ENCODE measurements at regions not wholly inside any gene's neighbourhood (a gene's known extent, or its start where the extent isn't known, plus 50 kb on each side); places are given as distances from the start of the nearest gene placed in this dataset.

DNA sequence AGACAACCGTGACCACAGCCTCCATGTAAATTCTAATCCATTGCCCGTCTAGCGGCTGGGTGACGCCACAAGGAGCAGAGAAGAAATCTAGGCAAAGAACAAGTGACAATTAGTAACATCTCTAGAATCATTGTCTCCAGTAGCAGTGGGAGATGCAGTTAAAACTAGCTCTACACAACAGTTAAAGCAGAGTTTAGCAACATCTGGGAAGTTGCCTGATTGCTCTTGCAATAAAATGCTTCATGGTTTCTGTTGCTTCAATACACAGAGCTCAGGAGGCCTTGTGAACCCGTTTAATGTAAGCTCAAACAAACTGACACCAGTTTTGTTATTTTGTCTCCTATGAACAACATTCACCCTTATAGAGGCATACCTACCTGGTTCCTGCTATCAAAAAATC lies 369.8 kb upstream of the PDE4D start:
- intact Hi-C loops (cut with micrococcal nuclease) = no loop called here
- DNase-seq (ENCODE audit: low spot score) = no peak
- Mint-ChIP-seq H3K27ac (no peak overlapping the region), H3K27me3 (ENCODE audit: low read depth) (no peaks in the 10 kb centered on the region), H3K36me3 (ENCODE audit: low read depth) (no peaks in the 10 kb centered on the region), H3K9me3 (no peaks in the 10 kb centered on the region), H3K4me3 (ENCODE audit: low read depth) (no peak overlapping the region), H3K4me1 (ENCODE audit: low read depth) (no peaks in the 10 kb centered on the region)

DNA sequence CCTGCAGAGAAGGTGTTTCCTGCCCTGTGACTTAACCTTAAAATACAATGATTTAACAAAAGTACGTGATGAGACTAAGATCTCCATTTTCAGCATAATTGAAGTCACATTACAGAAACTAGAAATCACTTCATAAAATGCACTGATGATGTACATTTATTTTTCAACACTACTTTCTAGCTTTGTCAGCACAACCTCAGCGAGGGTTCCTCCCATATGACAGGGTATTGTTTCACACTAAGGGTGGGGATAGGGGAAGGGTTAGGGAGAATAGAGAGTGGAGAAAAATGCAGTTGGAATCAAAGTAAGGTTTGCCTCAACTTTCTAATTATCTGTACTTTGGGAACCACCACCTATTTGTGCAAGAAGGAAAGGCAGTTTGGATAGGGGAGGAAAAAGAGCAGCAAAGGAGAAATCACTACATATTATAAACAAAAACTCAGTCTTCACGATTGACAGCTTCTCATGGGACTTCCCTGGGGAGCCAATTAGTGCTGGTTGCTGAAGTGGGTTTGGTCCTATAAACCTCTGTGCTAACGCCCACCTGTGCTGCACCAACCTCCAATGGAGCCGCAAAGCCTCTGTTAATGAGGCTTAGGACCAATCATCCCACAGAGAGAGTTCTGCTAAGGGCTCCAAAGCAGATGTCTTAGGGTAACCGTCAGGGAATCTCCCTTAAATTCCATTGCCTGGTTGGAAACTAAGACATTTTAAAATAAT lies 369.2 kb upstream of the PDE4D start:
- DNase-seq (ENCODE audit: low spot score) = no peak
- H3K4me1 Mint-ChIP-seq (ENCODE audit: low read depth) = no peaks in the 10 kb centered on the region
- H3K4me3 Mint-ChIP-seq (ENCODE audit: low read depth) = no peak overlapping the region
- intact Hi-C loops (cut with micrococcal nuclease) = no loop called here
- no peaks in the 10 kb centered on the region for H3K27me3 Mint-ChIP-seq (ENCODE audit: low read depth)
- no peak overlapping the region for H3K27ac Mint-ChIP-seq
- H3K36me3 Mint-ChIP-seq (ENCODE audit: low read depth) = no peaks in the 10 kb centered on the region
- no peaks in the 10 kb centered on the region for H3K9me3 Mint-ChIP-seq

DNA sequence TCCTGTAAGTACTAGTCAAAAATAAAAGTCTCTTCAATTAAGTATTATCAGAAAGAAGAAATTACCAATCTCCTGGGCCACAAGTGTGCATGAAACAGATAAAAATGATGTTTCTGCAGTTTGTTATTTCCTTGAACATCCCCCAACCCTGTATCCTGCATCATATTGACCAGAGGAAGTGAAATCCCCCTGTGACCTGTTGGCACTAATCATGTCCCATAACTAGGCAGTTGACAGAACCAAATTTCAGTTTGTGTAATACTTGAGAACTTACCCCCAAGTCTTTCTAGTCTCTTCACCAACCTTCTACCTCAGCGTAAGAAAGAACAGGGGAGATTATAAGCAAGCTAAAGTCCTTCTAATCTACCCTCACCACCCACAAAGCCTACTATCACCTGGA lies 368.2 kb upstream of the PDE4D start:
- no peak overlapping the region for H3K4me3 Mint-ChIP-seq (ENCODE audit: low read depth)
- no peaks in the 10 kb centered on the region for H3K9me3 Mint-ChIP-seq
- DNase-seq (ENCODE audit: low spot score) = no peak
- intact Hi-C loops (cut with micrococcal nuclease) = no loop called here
- no peak overlapping the region for H3K27ac Mint-ChIP-seq
- no peaks in the 10 kb centered on the region for H3K27me3 Mint-ChIP-seq (ENCODE audit: low read depth)
- no peaks in the 10 kb centered on the region for H3K36me3 Mint-ChIP-seq (ENCODE audit: low read depth)
- H3K4me1 Mint-ChIP-seq (ENCODE audit: low read depth) = no peaks in the 10 kb centered on the region

DNA sequence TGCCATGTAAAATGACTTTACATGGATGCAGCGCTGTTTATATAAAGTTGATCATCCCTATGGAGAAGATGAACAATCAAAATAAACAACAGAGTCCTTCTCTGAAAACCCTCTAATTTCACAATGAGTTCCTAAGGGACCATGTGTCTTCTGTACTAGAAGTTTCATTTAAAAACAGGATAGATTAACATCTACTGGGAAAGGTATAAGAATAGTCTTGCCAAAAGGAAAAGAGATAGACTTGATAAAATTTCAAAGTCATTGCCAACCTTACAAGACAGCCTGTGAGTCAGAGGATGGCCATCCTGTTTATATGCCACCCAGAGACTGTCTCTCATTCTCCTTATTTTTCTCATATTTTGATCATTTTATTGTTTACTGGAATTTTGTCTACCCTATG lies 367.1 kb upstream of the PDE4D start:
- no peaks in the 10 kb centered on the region for H3K27me3 Mint-ChIP-seq (ENCODE audit: low read depth)
- no peaks in the 10 kb centered on the region for H3K9me3 Mint-ChIP-seq
- DNase-seq (ENCODE audit: low spot score) = no peak
- no peak overlapping the region for H3K4me3 Mint-ChIP-seq (ENCODE audit: low read depth)
- no peak overlapping the region for H3K27ac Mint-ChIP-seq
- intact Hi-C loops (cut with micrococcal nuclease) = no loop called here
- no peaks in the 10 kb centered on the region for H3K36me3 Mint-ChIP-seq (ENCODE audit: low read depth)
- no peaks in the 10 kb centered on the region for H3K4me1 Mint-ChIP-seq (ENCODE audit: low read depth)

DNA sequence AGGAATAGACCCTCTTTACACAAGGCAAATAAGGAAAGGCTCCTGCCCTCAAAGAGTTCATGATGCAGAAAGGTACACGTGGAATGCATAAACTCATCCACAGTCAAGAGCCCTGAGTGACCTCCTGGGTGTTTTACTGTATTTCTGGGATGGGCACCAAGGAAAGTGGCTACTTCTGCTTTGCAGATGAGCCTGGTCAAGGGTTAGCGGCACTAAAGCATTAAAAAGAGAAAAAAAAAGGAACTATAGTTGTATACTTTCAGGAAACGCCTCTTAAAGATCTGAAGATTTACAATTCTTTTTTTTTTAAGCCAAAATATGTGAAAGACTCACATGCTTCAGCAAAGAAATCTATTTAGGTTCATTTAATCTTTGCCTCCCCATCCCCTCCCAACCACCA lies 366.2 kb upstream of the PDE4D start:
- H3K4me1 Mint-ChIP-seq (ENCODE audit: low read depth) = no peaks in the 10 kb centered on the region
- no peak overlapping the region for H3K27ac Mint-ChIP-seq
- no peak for DNase-seq (ENCODE audit: low spot score)
- no peak overlapping the region for H3K4me3 Mint-ChIP-seq (ENCODE audit: low read depth)
- H3K36me3 Mint-ChIP-seq (ENCODE audit: low read depth) = no peaks in the 10 kb centered on the region
- intact Hi-C loops (cut with micrococcal nuclease) = no loop called here
- no peaks in the 10 kb centered on the region for H3K27me3 Mint-ChIP-seq (ENCODE audit: low read depth)
- H3K9me3 Mint-ChIP-seq = no peaks in the 10 kb centered on the region

DNA sequence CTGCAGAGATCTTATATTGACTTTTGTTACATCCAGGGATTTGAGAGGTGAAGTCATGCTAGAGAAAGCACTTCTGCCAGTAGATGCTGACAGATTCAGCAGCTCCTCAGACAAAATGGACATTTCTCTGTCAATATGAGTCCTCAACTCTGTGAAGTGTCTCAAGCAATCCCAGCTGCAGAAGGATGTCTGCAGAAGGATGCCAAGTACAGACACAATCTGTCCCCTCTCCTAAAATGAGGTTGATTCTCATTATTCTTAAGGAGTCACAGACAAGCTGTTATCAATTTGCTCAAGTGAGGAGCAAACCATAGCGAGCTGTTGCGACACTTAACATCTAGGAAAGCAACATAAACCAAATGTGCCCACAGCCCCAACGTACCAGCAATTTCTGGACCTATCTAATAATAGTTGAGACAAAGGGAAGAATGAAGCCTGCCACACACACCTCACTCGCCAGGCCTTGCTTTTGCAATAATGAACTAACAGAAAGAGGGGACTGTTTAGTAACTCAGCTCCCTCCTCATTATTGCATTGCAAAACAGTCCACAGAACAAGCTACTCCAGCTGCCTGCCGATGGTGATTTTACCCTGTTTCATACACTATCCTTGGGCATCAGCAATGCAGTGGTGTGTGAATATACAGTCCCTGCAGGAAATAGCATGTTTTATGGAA lies 364.2 kb upstream of the PDE4D start:
- H3K4me1 Mint-ChIP-seq (ENCODE audit: low read depth) = no peaks in the 10 kb centered on the region
- no peak overlapping the region for H3K4me3 Mint-ChIP-seq (ENCODE audit: low read depth)
- no peaks in the 10 kb centered on the region for H3K27me3 Mint-ChIP-seq (ENCODE audit: low read depth)
- H3K27ac Mint-ChIP-seq = no peak overlapping the region
- intact Hi-C loops (cut with micrococcal nuclease) = no loop called here
- DNase-seq (ENCODE audit: low spot score) = no peak
- no peaks in the 10 kb centered on the region for H3K9me3 Mint-ChIP-seq
- no peaks in the 10 kb centered on the region for H3K36me3 Mint-ChIP-seq (ENCODE audit: low read depth)

DNA sequence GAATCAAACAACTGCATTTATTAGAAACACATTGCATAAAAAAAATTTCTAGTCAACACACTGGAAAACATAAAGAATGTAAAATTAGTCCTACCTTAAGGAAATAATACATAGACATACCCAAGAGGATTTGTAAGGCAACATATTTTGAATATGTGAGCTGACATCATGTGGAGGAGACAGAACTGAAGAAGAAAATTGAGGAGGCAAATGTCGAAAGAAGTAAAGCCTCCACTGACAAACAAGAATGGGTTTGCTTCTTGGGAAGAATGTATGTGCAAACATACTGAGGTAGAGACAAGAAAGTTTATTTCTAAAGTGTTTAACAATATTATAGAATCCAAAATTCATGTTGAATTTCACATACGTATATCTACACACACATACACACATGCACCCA lies 363.0 kb upstream of the PDE4D start:
- H3K4me1 Mint-ChIP-seq (ENCODE audit: low read depth) = no peaks in the 10 kb centered on the region
- H3K27me3 Mint-ChIP-seq (ENCODE audit: low read depth) = no peaks in the 10 kb centered on the region
- intact Hi-C loops (cut with micrococcal nuclease) = no loop called here
- no peak for DNase-seq (ENCODE audit: low spot score)
- no peak overlapping the region for H3K4me3 Mint-ChIP-seq (ENCODE audit: low read depth)
- H3K36me3 Mint-ChIP-seq (ENCODE audit: low read depth) = no peaks in the 10 kb centered on the region
- no peaks in the 10 kb centered on the region for H3K9me3 Mint-ChIP-seq
- no peak overlapping the region for H3K27ac Mint-ChIP-seq

DNA sequence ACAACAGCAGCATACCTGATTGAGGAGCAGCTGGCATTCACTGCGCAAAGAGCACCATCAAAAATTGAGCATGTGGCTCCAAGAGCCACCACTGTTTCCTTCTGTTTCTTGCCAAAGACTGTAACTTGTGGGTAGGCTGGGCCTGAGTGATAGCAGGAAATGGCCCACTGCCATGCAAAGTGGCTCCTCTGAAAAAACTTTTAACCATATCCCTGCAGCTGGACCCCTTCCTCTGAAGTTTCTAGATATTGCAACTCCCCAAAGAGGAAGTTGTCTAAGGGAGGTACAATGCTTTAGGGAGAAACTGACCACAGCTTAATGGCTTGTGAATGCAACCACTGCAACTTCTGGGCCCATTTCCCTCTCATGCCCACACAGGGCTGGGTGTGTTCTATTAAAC lies 355.4 kb upstream of the PDE4D start:
- H3K4me3 Mint-ChIP-seq (ENCODE audit: low read depth) = no peak overlapping the region
- H3K27ac Mint-ChIP-seq = no peak overlapping the region
- DNase-seq (ENCODE audit: low spot score) = no peak
- intact Hi-C loops (cut with micrococcal nuclease) = no loop called here
- no peaks in the 10 kb centered on the region for H3K4me1 Mint-ChIP-seq (ENCODE audit: low read depth)
- no peaks in the 10 kb centered on the region for H3K9me3 Mint-ChIP-seq
- no peaks in the 10 kb centered on the region for H3K27me3 Mint-ChIP-seq (ENCODE audit: low read depth)
- H3K36me3 Mint-ChIP-seq (ENCODE audit: low read depth) = no peaks in the 10 kb centered on the region

DNA sequence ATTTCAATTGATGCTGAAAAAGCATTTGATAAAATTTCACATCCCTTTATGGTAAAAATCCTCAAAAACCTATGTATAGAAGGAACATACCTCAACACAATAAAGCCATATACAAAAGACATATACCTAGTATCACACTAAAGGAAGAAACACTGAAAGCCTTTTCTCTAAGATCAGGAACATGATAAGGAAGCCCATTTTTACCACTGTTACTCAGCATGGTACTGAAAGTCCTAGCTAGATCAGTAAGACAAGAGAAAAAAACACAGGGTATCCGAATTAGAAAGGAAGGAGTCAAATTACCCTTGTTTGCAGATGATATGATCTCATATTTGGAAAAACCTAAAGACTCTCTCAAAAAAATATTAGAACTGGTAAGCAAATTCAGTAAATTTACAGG lies 350.2 kb upstream of the PDE4D start:
- peaks cover 12% of the 10 kb centered on the region for H3K9me3 Mint-ChIP-seq
- H3K4me1 Mint-ChIP-seq (ENCODE audit: low read depth) = no peaks in the 10 kb centered on the region
- intact Hi-C loops (cut with micrococcal nuclease) = no loop called here
- no peaks in the 10 kb centered on the region for H3K36me3 Mint-ChIP-seq (ENCODE audit: low read depth)
- no peak overlapping the region for H3K4me3 Mint-ChIP-seq (ENCODE audit: low read depth)
- no peak for DNase-seq (ENCODE audit: low spot score)
- H3K27me3 Mint-ChIP-seq (ENCODE audit: low read depth) = no peaks in the 10 kb centered on the region
- no peak overlapping the region for H3K27ac Mint-ChIP-seq

DNA sequence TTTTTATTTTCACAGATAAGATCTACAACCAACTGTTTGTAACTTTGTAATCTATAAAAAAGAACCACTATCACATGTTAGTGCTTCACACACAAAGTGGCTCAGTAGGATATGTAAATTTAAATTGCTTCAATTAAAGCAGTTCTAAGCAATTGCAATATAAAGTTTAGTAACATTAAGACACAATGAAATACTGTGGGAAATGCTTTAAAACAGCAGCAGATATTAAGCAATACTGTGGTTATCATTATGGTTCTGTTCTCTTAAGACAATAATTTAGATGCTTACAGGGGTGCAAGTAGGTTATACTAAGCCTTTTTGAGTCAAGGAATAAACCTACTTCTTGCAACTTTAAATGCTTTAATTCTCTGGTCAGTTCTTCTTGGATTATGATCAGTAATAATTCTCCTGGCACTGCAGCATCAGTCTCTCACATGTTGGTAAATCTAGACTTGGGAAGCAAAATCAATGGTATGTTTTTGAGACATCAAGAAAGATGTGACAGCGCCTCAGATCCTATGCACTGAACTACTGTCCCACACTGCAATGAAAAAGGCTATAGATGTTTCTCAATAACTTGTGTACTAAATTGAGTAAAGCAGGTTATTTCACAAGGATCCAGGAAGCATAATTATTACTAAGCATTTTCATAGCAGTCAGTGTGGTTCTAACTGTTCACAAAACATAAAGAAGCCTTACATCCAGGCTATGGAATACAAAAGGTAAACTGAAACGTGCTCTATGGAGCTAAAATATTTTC lies 338.7 kb upstream of the PDE4D start:
- H3K27me3 Mint-ChIP-seq (ENCODE audit: low read depth) = no peaks in the 10 kb centered on the region
- H3K4me1 Mint-ChIP-seq (ENCODE audit: low read depth) = no peaks in the 10 kb centered on the region
- H3K9me3 Mint-ChIP-seq = no peaks in the 10 kb centered on the region
- no peak overlapping the region for H3K27ac Mint-ChIP-seq
- DNase-seq (ENCODE audit: low spot score) = no peak
- H3K36me3 Mint-ChIP-seq (ENCODE audit: low read depth) = no peaks in the 10 kb centered on the region
- intact Hi-C loops (cut with micrococcal nuclease) = no loop called here
- H3K4me3 Mint-ChIP-seq (ENCODE audit: low read depth) = no peak overlapping the region

DNA sequence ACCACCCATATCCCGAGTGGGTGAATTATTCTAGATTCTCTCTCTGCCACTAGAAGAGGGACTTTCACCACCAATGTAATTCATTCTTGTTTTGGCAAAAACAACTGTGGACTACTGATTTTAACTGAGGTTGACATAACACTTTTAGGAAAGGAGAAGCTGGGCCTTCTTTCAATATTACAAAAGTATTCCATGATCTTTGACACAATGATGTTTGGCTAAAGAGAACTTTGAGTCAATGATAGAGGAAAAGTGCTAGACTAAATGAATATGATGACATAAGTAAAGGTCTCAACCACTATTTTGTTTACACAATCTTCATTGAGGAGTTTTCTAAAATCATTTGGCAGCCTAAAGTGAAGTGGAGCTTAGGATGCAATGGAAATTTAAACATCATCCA lies 336.9 kb upstream of the PDE4D start:
- intact Hi-C loops (cut with micrococcal nuclease) = no loop called here
- Mint-ChIP-seq H3K9me3 (no peaks in the 10 kb centered on the region), H3K4me1 (ENCODE audit: low read depth) (no peaks in the 10 kb centered on the region)

DNA sequence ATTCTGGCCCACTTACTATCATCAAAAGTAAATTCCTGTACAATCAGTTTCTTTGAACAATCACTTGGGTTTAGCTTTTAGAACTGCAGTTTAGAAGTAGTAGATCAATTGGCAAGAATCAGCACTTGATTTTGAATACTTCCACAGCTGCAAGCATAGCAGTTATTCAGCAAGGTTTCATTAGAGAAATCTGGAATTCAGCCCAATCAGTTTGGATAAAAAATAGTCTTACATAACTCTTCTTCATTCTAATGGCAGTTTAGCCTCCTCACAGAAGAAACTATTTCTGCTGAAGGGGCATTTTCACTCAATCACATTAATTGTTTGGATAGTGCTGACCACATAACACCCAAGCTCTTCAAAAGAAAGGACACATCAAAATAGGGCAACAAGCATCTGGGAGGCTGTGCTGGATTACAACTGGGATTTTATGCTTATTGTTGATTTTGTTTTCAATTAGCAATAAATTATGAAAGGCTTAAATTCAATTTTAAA lies 336.2 kb upstream of the PDE4D start:
- no peak overlapping the region for H3K27ac Mint-ChIP-seq
- intact Hi-C loops (cut with micrococcal nuclease) = no loop called here
- no peak overlapping the region for H3K4me3 Mint-ChIP-seq (ENCODE audit: low read depth)
- no peak for DNase-seq (ENCODE audit: low spot score)
- H3K4me1 Mint-ChIP-seq (ENCODE audit: low read depth) = no peaks in the 10 kb centered on the region
- H3K9me3 Mint-ChIP-seq = no peaks in the 10 kb centered on the region
- H3K36me3 Mint-ChIP-seq (ENCODE audit: low read depth) = no peaks in the 10 kb centered on the region
- no peaks in the 10 kb centered on the region for H3K27me3 Mint-ChIP-seq (ENCODE audit: low read depth)

More for the DNA sequence above, 336.9 kb upstream of the PDE4D start:
- Mint-ChIP-seq H3K36me3 (ENCODE audit: low read depth) (no peaks in the 10 kb centered on the region), H3K27ac (no peak overlapping the region), H3K4me3 (ENCODE audit: low read depth) (no peak overlapping the region), H3K27me3 (ENCODE audit: low read depth) (no peaks in the 10 kb centered on the region)
- no peak for DNase-seq (ENCODE audit: low spot score)

DNA sequence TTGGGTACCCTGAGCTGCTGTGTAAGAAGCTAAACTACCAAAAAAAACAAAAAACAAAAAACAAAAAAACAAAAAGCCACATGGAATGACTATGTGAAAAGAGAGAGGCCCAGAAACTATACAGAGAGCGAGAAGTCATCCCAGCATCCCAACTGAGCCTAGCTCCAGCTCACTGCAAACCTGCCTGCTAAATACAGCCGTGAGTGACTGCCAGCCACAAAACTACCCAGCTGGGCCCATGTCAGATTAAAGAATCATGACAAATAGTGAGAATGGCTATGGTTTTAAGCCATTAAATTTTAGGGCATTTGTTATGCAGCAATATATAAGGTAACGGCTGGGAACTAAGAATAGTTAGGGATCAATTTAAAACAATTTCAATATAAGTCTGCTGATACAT lies 335.1 kb upstream of the PDE4D start:
- H3K27ac Mint-ChIP-seq = no peak overlapping the region
- no peaks in the 10 kb centered on the region for H3K36me3 Mint-ChIP-seq (ENCODE audit: low read depth)
- H3K9me3 Mint-ChIP-seq = no peaks in the 10 kb centered on the region
- no peaks in the 10 kb centered on the region for H3K27me3 Mint-ChIP-seq (ENCODE audit: low read depth)
- DNase-seq (ENCODE audit: low spot score) = no peak
- H3K4me1 Mint-ChIP-seq (ENCODE audit: low read depth) = no peaks in the 10 kb centered on the region
- intact Hi-C loops (cut with micrococcal nuclease) = no loop called here
- H3K4me3 Mint-ChIP-seq (ENCODE audit: low read depth) = no peak overlapping the region

All from activated T-helper 2 cell treated with anti-CD3 and anti-CD28 coated beads, Interferon-gamma antibody, Interleukin-2, Interleukin-4, amounts not matched to agents 10 μg/mL and 5 μg/mL and 100 μg/mL, durations not matched to agents 14 hours and 24 hours and 36 hours (primary cell).